ENCODE measurements at regions not wholly inside any gene's neighbourhood (a gene's known extent, or its start where the extent isn't known, plus 50 kb on each side); places are given as distances from the start of the nearest gene placed in this dataset.

DNA sequence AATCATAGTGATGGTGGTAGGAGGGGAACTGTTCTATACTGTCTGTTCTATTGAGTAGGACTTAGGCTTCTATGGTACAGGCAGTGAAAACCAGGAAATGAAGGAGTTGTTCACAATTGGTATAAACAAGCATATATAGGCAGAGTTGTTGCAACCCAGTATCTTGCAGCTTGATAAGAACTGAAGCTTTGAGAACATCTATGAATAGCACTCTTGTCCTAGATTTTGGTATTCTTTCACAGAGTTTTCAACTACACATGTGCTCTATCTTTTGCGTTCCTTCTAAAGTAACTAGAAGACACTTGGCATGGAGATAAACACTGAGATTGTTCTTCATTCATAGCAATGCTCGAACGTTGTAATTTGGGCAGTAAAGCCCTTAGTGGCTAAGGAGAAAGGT lies 91.8 kb downstream of the KCNJ2 start:
- no peaks in the 10 kb centered on the region for H3K27me3 ChIP-seq (ENCODE audit: insufficient read depth, low read length)
- H3K9me3 ChIP-seq (ENCODE audit: low read length): no peaks in the 10 kb centered on the region
- H2AFZ ChIP-seq (ENCODE audit: low read depth, low read length): no peak overlapping the region
- H3K36me3 ChIP-seq (ENCODE audit: insufficient read depth, low read length): no peaks in the 10 kb centered on the region
- H3K4me3 ChIP-seq (ENCODE audit: low read length): no peak overlapping the region
- no peaks in the 10 kb centered on the region for H3K4me1 ChIP-seq (ENCODE audit: insufficient read depth, low read length)

DNA sequence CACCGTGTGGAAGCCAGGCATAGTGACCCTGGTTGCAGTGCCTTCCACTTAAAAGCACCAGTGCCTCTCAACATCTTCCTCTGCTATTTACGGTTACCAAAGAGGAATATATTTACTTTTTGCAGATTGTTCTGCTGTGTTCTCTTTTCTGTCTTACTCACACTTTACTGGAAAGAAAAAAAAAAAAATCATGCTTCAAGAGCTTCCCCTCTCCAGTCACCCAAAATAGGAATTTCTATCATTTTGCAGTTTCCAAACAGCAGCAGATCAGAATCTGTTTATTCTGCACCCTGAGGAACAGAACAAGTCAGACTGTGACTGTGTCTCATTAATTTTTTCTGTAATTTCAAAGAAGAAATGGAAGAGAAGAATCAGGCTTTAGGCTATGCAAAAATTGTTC lies 96.1 kb downstream of the KCNJ2 start:
- H3K9me3 ChIP-seq (ENCODE audit: low read length): no peaks in the 10 kb centered on the region
- no peaks in the 10 kb centered on the region for H3K27me3 ChIP-seq (ENCODE audit: insufficient read depth, low read length)
- H3K4me3 ChIP-seq (ENCODE audit: low read length): no peak overlapping the region
- H3K36me3 ChIP-seq (ENCODE audit: insufficient read depth, low read length): no peaks in the 10 kb centered on the region
- no peak overlapping the region for H2AFZ ChIP-seq (ENCODE audit: low read depth, low read length)
- no peaks in the 10 kb centered on the region for H3K4me1 ChIP-seq (ENCODE audit: insufficient read depth, low read length)

DNA sequence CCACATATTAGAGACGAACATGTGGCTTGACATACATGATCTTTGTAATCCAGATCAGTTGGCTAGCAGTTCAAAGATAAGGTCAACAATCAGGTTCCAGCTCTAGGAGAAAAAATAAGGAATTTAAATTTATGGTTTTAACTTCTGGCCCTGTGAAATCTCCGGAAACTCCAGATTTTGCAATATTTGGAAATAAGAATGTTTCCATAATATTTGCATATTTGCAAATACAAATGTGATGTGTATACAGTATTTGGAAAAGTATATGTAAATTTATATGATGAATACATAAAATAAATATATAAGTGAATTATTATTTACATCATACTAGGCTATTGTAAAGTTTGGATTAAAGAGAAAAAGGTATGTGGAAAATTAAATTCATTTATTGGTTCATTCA lies 97.1 kb downstream of the KCNJ2 start:
- Histone ChIP-seq H3K36me3 (ENCODE audit: insufficient read depth, low read length) (no peaks in the 10 kb centered on the region), H3K4me3 (ENCODE audit: low read length) (no peak overlapping the region), H3K9me3 (ENCODE audit: low read length) (no peaks in the 10 kb centered on the region), H3K27me3 (ENCODE audit: insufficient read depth, low read length) (no peaks in the 10 kb centered on the region), H3K4me1 (ENCODE audit: insufficient read depth, low read length) (no peaks in the 10 kb centered on the region), H2AFZ (ENCODE audit: low read depth, low read length) (no peak overlapping the region)

DNA sequence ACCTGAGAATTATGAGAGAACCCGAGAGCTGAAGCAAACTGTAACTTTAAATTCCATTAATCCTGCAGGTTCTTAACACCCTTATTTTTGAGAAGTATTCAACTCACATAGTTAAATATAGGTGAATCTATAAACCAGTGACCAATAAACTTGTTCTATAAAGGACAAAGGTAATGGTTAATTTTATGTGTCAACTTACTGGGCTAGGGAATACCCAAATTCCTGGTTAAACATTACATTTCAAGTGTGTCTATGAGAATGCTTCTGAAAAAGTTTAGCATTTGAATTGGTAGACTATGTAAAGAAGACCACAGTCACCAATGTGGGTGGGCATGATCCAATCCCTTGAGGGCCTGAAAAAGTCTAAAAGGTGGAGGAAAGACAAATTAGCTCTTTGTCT lies 99.1 kb downstream of the KCNJ2 start:
- Histone ChIP-seq H3K4me1 (ENCODE audit: insufficient read depth, low read length) (no peaks in the 10 kb centered on the region), H3K27me3 (ENCODE audit: insufficient read depth, low read length) (no peaks in the 10 kb centered on the region), H2AFZ (ENCODE audit: low read depth, low read length) (no peak overlapping the region), H3K36me3 (ENCODE audit: insufficient read depth, low read length) (no peaks in the 10 kb centered on the region), H3K4me3 (ENCODE audit: low read length) (no peak overlapping the region), H3K9me3 (ENCODE audit: low read length) (no peaks in the 10 kb centered on the region)

DNA sequence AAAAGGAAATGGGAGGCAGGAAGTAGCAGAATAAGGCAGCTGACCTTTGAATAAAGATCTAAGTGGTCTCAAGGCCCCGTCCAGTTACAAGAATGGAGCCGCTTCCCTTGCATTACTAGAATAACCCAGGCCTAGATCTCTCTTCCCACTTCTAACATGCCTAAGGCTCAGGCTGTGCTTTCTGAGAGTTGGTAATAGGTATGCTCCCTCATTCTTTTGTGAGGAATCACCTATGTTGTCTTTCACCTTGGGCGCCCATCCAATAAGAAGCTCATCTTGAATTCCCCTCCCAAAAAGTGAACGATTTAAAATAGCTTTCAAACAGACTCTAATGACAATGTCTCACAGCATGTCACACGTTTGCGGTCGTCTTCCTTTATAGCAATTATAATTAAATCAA lies 101.2 kb downstream of the KCNJ2 start:
- Histone ChIP-seq H3K4me3 (ENCODE audit: low read length) (no peak overlapping the region), H2AFZ (ENCODE audit: low read depth, low read length) (no peak overlapping the region), H3K27me3 (ENCODE audit: insufficient read depth, low read length) (no peaks in the 10 kb centered on the region), H3K4me1 (ENCODE audit: insufficient read depth, low read length) (no peaks in the 10 kb centered on the region), H3K9me3 (ENCODE audit: low read length) (no peaks in the 10 kb centered on the region), H3K36me3 (ENCODE audit: insufficient read depth, low read length) (no peaks in the 10 kb centered on the region)

DNA sequence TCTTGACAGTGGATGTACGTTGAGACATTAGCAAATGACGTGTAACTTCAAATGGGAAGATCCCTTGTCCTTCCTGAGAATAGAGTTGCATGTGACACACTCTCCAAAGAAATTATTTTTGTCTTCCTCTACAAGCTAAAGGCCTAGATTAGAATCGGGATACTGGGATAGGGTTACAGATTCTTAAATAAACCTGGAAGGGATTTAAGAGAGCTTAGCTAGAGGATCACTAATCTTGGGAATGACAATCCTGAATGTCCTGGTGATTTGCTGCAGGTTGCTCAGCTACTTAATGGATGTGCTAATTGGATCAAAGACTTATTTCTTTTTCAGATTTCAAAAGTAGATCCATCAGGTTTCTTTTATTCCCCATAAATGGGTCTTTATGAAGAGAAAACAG lies 101.9 kb downstream of the KCNJ2 start:
- Histone ChIP-seq H3K36me3 (ENCODE audit: insufficient read depth, low read length) (no peaks in the 10 kb centered on the region), H2AFZ (ENCODE audit: low read depth, low read length) (no peak overlapping the region), H3K4me1 (ENCODE audit: insufficient read depth, low read length) (no peaks in the 10 kb centered on the region), H3K9me3 (ENCODE audit: low read length) (no peaks in the 10 kb centered on the region), H3K27me3 (ENCODE audit: insufficient read depth, low read length) (no peaks in the 10 kb centered on the region), H3K4me3 (ENCODE audit: low read length) (no peak overlapping the region)

DNA sequence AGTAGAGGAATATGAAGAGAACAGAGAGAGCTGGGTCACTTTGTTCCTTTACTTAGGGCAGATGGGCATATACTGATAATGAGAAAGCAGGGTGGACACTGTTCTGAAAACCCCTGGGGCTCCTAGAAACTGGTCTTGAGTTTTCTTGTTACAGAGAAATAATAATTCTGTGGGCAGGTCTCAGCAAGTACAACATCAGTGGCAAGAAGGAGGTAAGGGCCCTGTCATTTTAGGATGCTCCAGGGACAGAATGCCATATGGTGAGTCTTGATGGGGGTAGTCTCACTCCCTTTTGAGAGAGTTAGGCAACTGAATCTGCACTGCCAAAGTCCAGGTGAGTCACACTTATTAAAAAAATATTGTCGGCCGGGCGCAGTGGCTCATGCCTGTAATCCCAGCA lies 102.3 kb downstream of the KCNJ2 start:
- Histone ChIP-seq H3K9me3 (ENCODE audit: low read length) (no peaks in the 10 kb centered on the region), H3K36me3 (ENCODE audit: insufficient read depth, low read length) (no peaks in the 10 kb centered on the region), H3K27me3 (ENCODE audit: insufficient read depth, low read length) (no peaks in the 10 kb centered on the region), H2AFZ (ENCODE audit: low read depth, low read length) (no peak overlapping the region), H3K4me3 (ENCODE audit: low read length) (no peak overlapping the region), H3K4me1 (ENCODE audit: insufficient read depth, low read length) (no peaks in the 10 kb centered on the region)

DNA sequence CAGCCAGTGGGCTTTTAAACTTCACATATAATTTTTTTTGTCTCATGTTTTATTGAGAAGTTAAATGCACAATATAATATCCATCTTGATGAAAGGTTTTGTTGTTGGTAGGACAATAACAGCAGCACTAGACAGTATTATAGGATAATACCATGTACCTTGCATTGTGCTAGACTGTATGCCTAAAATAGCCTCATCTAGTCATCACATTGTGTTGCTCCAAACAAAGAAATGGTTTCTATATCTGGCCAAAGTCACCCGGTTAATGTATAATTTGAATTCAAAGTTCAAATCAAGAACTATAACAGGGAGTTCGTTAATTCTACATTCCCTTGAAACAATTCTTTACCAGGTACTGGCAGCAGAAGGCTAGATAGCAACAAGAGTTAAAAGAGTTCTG lies 104.9 kb downstream of the KCNJ2 start:
- Histone ChIP-seq H3K4me3 (ENCODE audit: low read length) (no peak overlapping the region), H2AFZ (ENCODE audit: low read depth, low read length) (no peak overlapping the region), H3K9me3 (ENCODE audit: low read length) (no peaks in the 10 kb centered on the region), H3K36me3 (ENCODE audit: insufficient read depth, low read length) (no peaks in the 10 kb centered on the region), H3K27me3 (ENCODE audit: insufficient read depth, low read length) (no peaks in the 10 kb centered on the region), H3K4me1 (ENCODE audit: insufficient read depth, low read length) (no peaks in the 10 kb centered on the region)

DNA sequence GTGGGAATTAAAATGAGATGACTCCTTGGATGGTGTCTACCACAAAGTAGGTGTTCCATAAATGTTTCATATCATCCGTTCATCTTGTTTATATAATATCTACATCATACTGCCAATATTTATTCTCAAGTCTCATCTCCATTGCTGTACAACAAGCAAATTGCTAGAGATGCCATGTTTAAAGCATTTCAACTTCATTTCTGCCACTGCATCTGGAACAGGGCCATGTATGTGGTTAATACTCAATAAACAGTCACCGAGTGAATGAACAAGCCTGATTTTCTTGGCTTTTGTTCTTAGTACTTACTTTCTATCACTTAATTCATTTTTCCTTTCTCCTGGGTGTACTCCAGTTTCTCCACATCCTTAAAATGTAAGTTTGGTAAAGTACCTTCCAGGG lies 107.6 kb downstream of the KCNJ2 start:
- no peak overlapping the region for H2AFZ ChIP-seq (ENCODE audit: low read depth, low read length)
- H3K36me3 ChIP-seq (ENCODE audit: insufficient read depth, low read length): no peaks in the 10 kb centered on the region
- no peaks in the 10 kb centered on the region for H3K27me3 ChIP-seq (ENCODE audit: insufficient read depth, low read length)
- no peaks in the 10 kb centered on the region for H3K9me3 ChIP-seq (ENCODE audit: low read length)
- no peaks in the 10 kb centered on the region for H3K4me1 ChIP-seq (ENCODE audit: insufficient read depth, low read length)
- no peak overlapping the region for H3K4me3 ChIP-seq (ENCODE audit: low read length)

DNA sequence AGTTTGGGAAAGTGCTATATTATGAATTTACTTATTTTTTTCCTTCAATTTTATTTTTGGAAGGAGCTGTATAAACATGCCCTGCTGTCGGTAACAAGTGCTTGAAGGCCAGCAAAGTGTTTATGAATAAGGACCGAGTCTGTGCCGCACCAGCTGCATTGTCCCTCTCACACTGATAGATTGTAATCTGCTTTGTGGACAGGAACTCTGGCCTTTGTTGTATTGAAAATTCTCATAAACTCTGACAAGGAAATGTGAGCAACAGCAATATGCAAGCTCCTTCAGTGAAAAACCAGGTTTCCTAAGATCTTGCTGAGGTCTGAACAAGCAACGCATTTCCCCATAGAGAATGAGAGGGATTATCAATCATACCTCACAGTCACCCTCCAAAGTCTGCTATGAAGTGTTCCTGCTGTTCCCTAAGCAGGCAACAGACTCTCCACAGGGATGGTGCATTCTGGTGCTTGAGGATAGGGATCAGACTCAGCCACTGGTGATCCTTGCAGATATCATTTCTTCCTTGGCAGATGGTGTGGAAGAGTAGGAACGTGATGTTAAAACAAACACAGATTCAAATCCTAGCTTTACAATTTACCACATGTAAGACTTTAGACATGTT lies 109.6 kb downstream of the KCNJ2 start:
- no peak overlapping the region for H3K4me3 ChIP-seq (ENCODE audit: low read length)
- no peaks in the 10 kb centered on the region for H3K4me1 ChIP-seq (ENCODE audit: insufficient read depth, low read length)
- H3K9me3 ChIP-seq (ENCODE audit: low read length): no peaks in the 10 kb centered on the region
- no peaks in the 10 kb centered on the region for H3K36me3 ChIP-seq (ENCODE audit: insufficient read depth, low read length)
- H3K27me3 ChIP-seq (ENCODE audit: insufficient read depth, low read length): no peaks in the 10 kb centered on the region
- H2AFZ ChIP-seq (ENCODE audit: low read depth, low read length): peak overlapping the region; percentile 67

DNA sequence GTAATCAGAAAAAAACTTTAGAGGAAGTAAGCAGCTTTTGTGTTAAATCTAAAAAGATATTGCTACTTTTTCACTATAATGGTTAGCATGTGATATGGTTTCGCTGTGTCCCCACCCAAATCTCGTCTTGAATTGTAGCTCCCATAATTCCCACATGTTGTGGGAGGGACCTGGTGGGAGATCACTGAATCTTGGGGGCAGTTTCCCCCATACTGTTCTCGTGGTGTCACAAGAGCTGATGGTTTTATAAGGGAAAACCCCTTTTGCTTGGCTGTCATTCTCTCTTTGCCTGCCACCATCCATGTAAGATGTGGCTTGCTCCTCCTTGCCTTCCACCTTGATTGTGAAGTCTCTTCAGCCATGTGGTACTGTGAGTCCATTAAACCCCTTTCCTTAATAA lies 117.1 kb downstream of the KCNJ2 start:
- no peaks in the 10 kb centered on the region for H3K27me3 ChIP-seq (ENCODE audit: insufficient read depth, low read length)
- no peaks in the 10 kb centered on the region for H3K9me3 ChIP-seq (ENCODE audit: low read length)
- H3K4me3 ChIP-seq (ENCODE audit: low read length): no peak overlapping the region
- no peaks in the 10 kb centered on the region for H3K4me1 ChIP-seq (ENCODE audit: insufficient read depth, low read length)
- H2AFZ ChIP-seq (ENCODE audit: low read depth, low read length): no peak overlapping the region
- no peaks in the 10 kb centered on the region for H3K36me3 ChIP-seq (ENCODE audit: insufficient read depth, low read length)

DNA sequence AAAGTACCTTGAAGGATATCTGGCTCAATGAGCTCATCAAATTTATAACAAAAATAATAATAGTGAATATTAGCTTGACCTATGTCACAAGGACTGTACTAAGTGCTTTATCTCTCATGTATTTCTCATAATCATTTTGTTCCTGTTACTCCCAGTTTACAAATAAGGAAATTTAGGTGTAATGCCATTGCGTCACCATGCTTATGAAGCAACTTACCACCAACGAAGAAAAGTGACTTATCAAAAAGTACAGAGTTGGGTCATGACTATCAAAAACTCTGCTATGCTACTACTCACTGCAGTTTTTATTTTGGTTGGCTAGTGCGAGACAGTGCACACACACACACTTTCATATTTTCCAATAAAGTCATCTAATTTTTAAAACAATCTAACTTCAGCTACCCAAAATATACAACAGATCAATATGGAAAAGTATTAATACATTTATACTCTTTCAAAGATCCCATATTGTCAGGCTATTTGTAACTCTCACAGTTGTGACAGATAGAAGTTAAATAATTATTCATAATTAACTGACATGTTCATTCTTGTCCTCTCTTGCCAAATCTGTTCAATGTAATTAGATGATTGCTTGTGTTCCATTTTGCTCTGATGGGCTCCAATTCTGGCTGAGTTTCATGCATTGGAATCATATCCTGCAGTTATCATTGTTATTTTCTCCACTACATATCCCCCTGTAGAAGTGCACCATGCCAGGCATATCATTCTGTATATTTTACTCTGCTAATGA lies 119.4 kb downstream of the KCNJ2 start:
- Histone ChIP-seq H3K27me3 (ENCODE audit: insufficient read depth, low read length) (no peaks in the 10 kb centered on the region), H2AFZ (ENCODE audit: low read depth, low read length) (no peak overlapping the region), H3K4me1 (ENCODE audit: insufficient read depth, low read length) (no peaks in the 10 kb centered on the region)

DNA sequence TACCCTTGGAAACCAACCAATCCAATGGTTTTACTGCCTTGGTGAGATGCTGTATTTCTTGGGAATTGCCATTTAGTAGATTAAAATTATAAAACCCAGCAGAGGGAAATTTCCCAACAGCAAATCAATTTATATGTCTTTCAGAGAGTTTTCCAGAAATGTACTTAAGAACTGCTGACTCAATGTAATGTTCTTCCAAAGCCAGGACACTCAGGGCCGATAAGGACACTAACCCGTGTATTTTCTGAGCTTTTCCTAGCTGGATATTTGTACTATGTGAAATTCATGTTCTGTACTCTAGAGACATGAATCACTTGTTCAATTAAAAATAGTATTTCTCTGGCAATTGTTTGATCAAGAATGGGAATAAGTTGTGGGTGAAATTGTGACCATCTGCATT lies 121.4 kb downstream of the KCNJ2 start:
- H3K27me3 ChIP-seq (ENCODE audit: insufficient read depth, low read length): no peaks in the 10 kb centered on the region
- H3K36me3 ChIP-seq (ENCODE audit: insufficient read depth, low read length): no peaks in the 10 kb centered on the region
- no peaks in the 10 kb centered on the region for H3K9me3 ChIP-seq (ENCODE audit: low read length)
- no peak overlapping the region for H3K4me3 ChIP-seq (ENCODE audit: low read length)
- H2AFZ ChIP-seq (ENCODE audit: low read depth, low read length): no peak overlapping the region
- no peaks in the 10 kb centered on the region for H3K4me1 ChIP-seq (ENCODE audit: insufficient read depth, low read length)

More for the DNA sequence above, 119.4 kb downstream of the KCNJ2 start:
- H3K36me3 ChIP-seq (ENCODE audit: insufficient read depth, low read length): no peaks in the 10 kb centered on the region
- no peak overlapping the region for H3K4me3 ChIP-seq (ENCODE audit: low read length)
- no peaks in the 10 kb centered on the region for H3K9me3 ChIP-seq (ENCODE audit: low read length)

DNA sequence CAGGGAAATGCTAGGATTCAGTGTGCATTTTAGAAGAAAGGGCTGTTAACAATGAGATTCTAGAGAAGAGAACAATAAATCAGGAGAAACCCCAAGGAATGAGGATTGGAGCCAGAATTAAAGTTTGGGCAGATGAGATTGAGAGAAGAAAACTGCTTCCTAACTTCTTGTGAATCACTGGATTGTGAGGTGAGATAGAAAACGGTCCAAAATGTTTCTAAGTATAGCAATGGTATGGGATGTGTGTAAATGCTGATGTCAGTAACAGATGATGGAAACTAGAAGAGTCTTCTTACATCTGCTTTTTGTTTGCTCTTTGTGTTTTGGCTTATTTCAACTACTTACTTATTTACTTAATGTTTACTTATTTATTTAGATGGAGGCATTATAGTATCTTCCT lies 123.0 kb downstream of the KCNJ2 start:
- no peaks in the 10 kb centered on the region for H3K9me3 ChIP-seq (ENCODE audit: low read length)
- no peaks in the 10 kb centered on the region for H3K4me1 ChIP-seq (ENCODE audit: insufficient read depth, low read length)
- no peak overlapping the region for H2AFZ ChIP-seq (ENCODE audit: low read depth, low read length)
- H3K27me3 ChIP-seq (ENCODE audit: insufficient read depth, low read length): no peaks in the 10 kb centered on the region
- no peak overlapping the region for H3K4me3 ChIP-seq (ENCODE audit: low read length)
- H3K36me3 ChIP-seq (ENCODE audit: insufficient read depth, low read length): no peaks in the 10 kb centered on the region
